SK-N-MC (cell line): ENCODE measurements at regions not wholly inside any gene's neighbourhood (a gene's known extent, or its start where the extent isn't known, plus 50 kb on each side); places are given as distances from the start of the nearest gene placed in this dataset.

Experiments
- EZH2 ChIP-seq: fragments of 200-600 bp; sonication (generic); IDR thresholded peaks from one replicate; pipeline ENCODE4 v1.6.1; 2017; ENCODE audit warnings: antibody characterized with exemption
- POLR2AphosphoS5 ChIP-seq: IDR thresholded peaks from 2 replicates; pipeline ENCODE4 v1.6.1; 2012; ENCODE audit warnings: mild to moderate bottlenecking, low read depth, low read length, borderline replicate concordance

- no peak for TF ChIP-seq EZH2
- no peak for TF ChIP-seq POLR2AphosphoS5
Measured at GRCh38 chr13:40292536-40292935, 373.9 kb downstream of the FOXO1 start.
